NCI-H524 treated with DMSO at 0.1 percent for 48 hours (cell line): ENCODE measurements at regions not wholly inside any gene's neighbourhood (a gene's known extent, or its start where the extent isn't known, plus 50 kb on each side); places are given as distances from the start of the nearest gene placed in this dataset.

Experiments
- DNase-seq: peaks from one replicate; lab custom pipeline; 2025; lab: John Stamatoyannopoulos, UW

DNA sequence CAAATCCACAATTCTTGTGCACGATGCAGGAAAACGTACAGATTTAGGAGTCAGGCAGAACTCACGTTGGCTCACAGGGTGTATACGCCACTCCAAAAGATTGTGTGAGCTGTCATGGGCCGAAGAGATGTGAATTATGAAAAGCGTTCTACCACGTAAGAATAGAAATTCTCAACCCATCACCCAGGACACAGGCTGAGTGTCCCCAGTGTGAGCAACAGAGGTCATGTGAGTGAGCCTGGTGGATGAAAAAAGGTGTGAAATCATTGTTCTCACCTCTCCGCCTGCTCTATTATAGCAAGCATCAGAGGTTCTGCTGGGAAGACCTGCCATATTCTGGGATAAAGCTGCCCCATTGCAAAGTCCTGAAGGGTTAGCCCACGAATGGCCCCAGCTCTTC, 235.0 kb downstream of the MN1 start:
- no peak for DNase-seq

DNA sequence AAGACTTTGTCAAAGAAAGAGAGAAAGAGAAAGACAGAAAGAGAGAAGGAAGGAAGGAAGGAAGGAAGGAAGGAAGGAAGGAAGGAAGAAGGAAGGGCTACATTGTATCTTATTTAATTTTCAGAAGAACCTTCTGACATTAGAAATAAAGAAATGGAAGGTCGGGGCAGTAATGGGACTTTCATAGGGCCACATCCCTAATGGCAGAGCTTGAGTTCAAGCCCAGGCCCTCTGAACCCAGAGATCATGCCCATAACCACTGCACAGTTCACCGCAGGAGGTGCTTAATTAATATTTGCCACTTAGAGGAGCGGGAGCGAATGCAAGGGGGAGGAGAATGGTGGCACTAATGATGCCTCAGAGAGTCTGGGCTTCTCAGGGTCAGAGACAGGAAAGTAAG, 233.3 kb downstream of the MN1 start:
- DNase-seq: no peak

GRCh38 chr22:27571463-27572277, 229.9 kb downstream of the MN1 start:
- no peak for DNase-seq

DNA sequence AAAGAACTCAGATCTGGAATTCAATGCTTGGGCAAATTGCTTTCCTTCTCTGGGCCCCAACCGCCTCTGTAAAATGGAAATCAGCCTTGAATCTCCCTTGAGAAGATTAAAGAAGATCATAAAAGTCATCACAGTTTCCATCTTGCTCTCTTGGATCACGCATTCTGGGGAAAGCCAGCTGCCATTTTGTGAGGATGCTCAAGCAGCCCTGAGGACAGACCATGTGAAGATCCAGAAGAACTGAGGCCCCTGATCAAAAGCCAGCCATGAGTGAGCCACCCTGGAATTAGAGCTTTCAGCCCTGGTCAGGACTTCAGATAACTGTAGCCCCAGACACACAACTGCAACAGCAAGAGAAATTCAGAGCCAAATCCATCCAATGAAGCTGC, 229.3 kb downstream of the MN1 start:
- no peak for DNase-seq

GRCh38 chr22:27573280-27574001, 228.1 kb downstream of the MN1 start:
- no peak for DNase-seq

DNA sequence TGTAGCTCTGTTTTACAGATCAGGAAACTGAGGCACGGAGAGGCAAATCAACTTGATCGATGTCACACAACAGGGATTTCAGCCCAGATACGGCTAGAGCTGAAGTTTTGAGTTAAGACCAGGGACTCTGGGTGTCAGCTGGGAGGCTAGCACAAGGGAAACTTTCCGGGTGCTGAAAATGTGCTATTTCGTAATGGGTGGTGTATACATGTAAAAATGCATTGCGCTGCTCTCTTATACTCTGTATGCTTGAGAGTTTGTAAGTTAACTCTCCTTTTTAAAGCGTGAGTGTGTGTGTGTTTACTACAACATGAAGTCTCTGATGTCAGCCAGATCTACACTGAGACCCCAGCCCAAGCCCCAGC, 227.6 kb downstream of the MN1 start:
- no peak for DNase-seq

GRCh38 chr22:27574651-27575050, 226.9 kb downstream of the MN1 start:
- no peak for DNase-seq

DNA sequence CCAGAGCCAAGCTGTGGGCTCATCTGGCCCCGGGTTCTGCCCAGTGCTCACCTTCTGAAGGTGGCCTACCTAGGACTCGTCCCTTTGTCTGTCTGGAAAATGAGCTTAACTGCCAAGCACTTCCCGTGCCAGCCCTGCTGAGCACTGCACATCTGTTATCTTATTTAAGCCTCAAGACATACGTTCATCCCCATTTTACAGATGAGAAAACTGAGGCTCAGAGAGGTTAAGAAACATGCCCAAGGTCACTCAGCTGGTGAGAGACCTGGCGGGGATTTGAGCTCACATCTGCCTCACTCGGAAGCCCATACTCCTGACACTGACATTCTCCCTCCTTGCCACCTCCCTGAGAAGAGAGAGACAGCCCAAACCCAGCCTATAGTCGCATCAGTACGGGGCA, 226.2 kb downstream of the MN1 start:
- no peak for DNase-seq

DNA sequence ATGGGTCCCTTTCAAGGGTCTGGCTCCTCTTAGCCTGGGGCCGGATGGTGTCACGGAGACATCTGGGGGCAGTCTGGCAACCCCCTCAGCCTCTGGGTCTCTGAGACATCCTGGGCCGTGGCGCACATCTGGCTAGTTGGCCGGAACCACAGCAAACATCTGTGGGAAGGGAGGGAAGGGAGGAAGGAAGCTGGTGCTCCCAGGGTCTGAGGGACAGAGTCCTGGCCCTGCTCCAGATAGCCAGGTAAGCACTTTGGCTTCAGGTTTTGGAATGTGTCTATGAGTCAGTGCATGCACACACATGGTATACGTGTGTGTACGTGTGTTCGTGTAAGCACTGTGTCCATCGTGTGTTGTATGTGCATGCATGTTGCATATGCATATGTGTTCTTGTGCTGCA, 225.1 kb downstream of the MN1 start:
- DNase-seq: no peak

DNA sequence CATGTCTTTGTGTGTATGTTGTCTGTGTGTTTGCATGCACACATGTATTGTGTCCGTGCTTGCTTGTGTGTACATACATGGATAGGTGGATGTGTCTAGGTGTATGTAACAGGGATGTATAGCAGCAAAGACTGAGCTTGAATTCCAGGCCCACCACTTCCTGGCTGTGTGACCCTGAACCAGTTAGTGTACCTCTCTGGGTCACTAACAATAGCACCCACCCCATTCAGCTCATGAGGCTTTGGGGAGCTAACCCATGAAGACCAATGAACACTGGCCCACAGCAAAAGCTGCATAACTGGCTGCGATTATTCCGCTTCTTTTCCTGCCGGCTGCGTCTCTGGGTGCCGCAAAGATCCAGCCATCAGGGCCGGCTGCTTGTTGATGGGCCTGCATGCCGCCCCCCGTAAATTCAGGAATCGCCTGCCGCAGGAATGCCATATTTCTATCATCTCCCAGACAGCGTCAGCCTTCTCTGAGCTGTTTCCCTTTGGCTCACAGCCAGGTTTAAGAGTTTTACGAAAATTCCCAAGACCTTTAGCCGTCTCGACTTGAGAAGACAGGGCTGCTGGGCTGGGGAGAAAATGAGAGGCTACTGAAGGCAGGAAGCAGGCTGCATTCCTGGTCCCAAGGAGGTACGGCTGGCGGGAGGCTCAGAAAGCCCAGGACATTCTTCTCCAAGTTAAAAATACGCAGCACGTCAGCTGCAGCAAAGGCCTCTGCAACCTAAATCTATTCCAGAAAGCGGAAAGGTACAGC, 224.6 kb downstream of the MN1 start:
- no peak for DNase-seq

DNA sequence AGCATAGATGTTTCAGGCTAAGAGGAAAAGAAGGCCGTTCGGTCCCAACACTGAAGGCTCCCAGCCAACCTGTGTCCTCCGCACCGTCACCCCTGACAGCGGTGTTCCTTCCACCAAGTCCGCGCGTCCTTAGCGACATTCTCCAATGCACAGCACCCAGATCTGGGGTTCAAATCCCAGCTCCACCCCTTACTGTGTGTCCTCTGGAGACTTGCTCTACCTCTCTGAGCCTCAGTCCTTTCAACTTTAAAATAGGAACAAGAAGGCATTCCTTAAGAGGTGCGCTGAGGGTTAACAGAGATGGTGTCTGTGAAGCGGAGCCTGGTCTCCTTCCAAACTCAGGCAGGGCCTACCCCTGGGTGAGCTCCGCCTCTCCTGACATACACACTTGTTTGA, 224.0 kb downstream of the MN1 start:
- no peak for DNase-seq

DNA sequence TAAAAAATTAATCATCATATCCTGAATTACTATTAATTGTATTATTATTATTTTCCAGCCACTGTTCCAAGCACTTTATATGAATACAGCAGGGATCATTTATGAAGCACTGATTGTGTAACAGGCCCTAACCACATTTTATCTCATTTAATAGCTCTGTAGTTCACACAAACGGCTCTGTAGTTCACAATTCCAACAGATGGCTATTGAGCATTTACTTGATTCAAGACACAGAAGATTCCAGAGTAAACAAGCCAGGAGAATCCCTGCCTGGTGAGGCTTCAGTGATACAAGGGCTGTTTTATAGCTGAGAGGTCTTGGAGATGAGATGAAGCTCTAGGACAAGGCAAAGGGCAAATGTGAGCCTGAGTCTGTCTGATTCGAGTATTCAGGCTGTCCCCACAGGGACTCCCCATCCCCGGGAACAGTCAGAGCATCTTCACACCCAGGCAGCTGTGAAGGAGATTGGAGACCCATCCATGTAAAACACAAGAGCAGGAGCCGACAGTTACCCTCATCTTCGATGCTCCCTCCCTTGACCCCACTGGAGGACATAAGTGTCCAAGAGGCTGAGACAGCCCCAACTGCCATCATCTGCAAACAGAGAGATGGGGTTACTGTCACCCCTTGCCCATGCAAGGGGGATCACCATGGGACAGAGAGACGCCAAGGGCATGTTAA, 222.5 kb downstream of the MN1 start:
- DNase-seq: no peak

GRCh38 chr22:27580311-27580897, 221.2 kb downstream of the MN1 start:
- DNase-seq: no peak

DNA sequence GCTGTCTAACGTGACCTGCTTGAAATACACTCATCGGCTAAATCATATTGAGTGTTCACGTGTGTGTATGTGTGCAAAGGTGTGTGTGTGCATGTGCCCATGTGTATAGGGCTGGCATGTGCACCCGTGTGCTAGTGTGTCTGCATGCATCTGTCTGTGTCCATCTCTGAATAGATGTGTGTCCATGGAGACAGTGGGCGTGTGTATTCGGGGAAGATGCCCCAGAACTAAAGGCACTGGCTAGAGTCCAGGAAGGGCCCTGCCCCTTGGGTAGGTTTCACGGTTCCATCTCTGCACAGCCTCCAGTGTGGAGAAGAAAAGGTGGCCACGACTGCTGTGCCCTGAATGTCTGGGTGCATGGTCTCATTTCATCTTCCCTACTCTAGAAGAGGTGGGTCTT, 220.3 kb downstream of the MN1 start:
- no peak for DNase-seq

DNA sequence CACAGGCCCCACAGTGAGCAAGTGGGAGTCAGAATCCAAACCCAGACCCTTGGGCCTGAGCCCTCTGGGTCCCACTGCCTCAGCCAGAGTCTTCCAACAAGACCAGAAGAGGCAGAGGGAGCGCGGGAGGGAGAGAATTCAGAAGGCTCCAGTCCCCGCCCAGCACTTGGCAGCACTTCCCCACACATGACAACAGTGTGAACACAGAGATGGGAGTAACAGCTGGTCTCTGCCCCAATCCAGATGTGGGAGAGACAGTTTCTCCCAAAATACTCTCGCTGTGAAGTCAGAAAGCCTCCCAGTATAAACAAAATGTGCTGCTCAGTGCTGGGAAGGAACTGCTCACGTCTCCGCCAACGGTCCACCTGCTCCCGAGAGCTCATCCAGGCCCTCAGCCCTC, 219.9 kb downstream of the MN1 start:
- DNase-seq: no peak

DNA sequence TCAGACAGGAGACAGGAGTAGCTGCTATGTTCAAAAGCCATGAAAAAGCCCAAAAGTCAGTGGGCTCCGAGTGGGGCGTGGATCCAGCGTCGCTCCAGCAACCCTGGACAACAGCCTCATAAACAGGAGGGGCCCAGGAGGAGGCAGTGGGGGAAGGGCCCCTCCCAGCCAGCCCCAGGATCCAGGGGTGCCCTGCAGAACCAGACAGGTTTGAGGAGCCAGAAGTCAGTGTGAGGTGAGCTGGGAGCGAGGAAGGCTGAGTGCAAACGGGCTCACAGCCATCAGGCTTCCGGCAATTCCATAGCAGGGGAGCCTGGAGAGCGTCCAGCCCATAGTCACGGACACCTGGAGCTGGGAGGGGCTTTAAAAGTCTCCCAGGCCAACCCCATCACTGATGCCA, 217.7 kb downstream of the MN1 start:
- no peak for DNase-seq

GRCh38 chr22:27585141-27585540, 216.4 kb downstream of the MN1 start:
- DNase-seq: no peak

- no peak for DNase-seq
These were observed 213.3 kb downstream of the MN1 start for GRCh38 chr22:27588268-27588667.

GRCh38 chr22:27588915-27589314, 212.6 kb downstream of the MN1 start:
- DNase-seq: no peak

DNA sequence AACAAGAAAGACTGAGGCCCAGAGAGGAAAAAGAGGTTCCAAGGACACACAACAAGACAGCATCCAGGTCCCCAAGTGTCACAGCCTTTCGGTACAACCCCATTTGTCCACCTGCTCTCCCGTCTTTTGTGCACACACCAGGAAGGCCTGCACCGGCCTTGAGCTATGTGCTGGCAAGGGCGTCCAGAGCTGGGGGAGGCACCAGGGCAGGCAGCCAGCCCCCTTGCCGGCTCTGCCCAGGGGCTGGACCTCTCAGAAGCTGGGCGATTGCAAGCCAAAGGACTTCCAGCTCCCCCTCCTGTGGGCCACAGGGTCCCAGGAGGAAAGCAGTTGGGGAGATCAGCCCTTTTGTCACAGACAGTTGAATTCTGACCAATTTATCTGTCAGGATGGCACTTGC, 210.5 kb downstream of the MN1 start:
- DNase-seq: no peak

- no peak for DNase-seq
These were observed 208.2 kb downstream of the MN1 start for GRCh38 chr22:27593378-27593777.

GRCh38 chr22:27594020-27594419, 207.5 kb downstream of the MN1 start:
- DNase-seq: no peak
